ENCODE measurements at regions not wholly inside any gene's neighbourhood (a gene's known extent, or its start where the extent isn't known, plus 50 kb on each side); places are given as distances from the start of the nearest gene placed in this dataset.
"Not testable (repeated sequence)": the region's sequence is repeated elsewhere in the genome, so short reads cannot be mapped to it uniquely, and the experiment has no call there.

- DNase-seq: no peak
These were observed 325.3 kb upstream of the MYT1L start for GRCh38 chr2:2656115-2657011.

- no peak for DNase-seq
These were observed 324.5 kb upstream of the MYT1L start for GRCh38 chr2:2655453-2656114.

GRCh38 chr2:2653231-2653630, 322.2 kb upstream of the MYT1L start:
- no peak for DNase-seq

GRCh38 chr2:2650608-2651375, 319.7 kb upstream of the MYT1L start:
- no peak for DNase-seq

- no peak for DNase-seq
These were observed 318.3 kb upstream of the MYT1L start for GRCh38 chr2:2649109-2650072.

GRCh38 chr2:2648094-2648493, 317.0 kb upstream of the MYT1L start:
- DNase-seq: no peak

GRCh38 chr2:2647141-2647541, 316.1 kb upstream of the MYT1L start:
- no peak for DNase-seq

- DNase-seq: no peak
These were observed 315.5 kb upstream of the MYT1L start for GRCh38 chr2:2646433-2647051.

- DNase-seq: no peak
These were observed 314.2 kb upstream of the MYT1L start for GRCh38 chr2:2645162-2645855.

GRCh38 chr2:2644751-2645150, 313.7 kb upstream of the MYT1L start:
- DNase-seq: not testable (repeated sequence)

- no peak for DNase-seq
These were observed 313.0 kb upstream of the MYT1L start for GRCh38 chr2:2644040-2644439.

- no peak for DNase-seq
These were observed 312.1 kb upstream of the MYT1L start for GRCh38 chr2:2642906-2643890.

- no peak for DNase-seq
These were observed 310.7 kb upstream of the MYT1L start for GRCh38 chr2:2641541-2642410.

GRCh38 chr2:2640818-2641217, 309.7 kb upstream of the MYT1L start:
- DNase-seq: no peak

GRCh38 chr2:2640371-2640770, 309.3 kb upstream of the MYT1L start:
- no peak for DNase-seq

- no peak for DNase-seq
These were observed 308.4 kb upstream of the MYT1L start for GRCh38 chr2:2639251-2640139.

- DNase-seq: no peak
These were observed 307.6 kb upstream of the MYT1L start for GRCh38 chr2:2638547-2639220.

All from fibroblast of skin of abdomen (primary cell).